ENCODE measurements at regions not wholly inside any gene's neighbourhood (a gene's known extent, or its start where the extent isn't known, plus 50 kb on each side); places are given as distances from the start of the nearest gene placed in this dataset.

DNA sequence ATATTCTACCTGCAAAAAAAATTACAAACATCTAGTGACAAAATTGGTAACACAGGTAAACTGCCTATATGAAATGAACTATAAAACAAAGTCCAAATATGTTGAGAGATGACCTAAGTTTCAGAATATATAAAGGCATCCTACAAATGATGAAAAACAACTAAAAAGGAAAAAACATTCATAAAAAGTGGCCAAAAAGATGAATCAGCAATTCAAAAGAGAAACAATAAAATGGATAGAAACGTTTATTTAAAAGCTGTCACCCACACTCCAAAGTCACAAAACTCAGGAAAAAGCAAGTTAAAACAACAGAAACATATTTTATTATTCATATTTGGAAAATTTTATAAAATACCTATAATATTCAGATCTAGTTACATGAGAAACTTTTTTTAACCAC is 106.5 kb upstream of the DCN start:
- H3K4me3 Mint-ChIP-seq, result no peak overlapping the region
- no peaks in the 10 kb centered on the region for H3K36me3 Mint-ChIP-seq (ENCODE audit: low read depth)
- H3K27me3 Mint-ChIP-seq, result no peaks in the 10 kb centered on the region
- H3K27ac Mint-ChIP-seq, result no peak overlapping the region
- no peaks in the 10 kb centered on the region for H3K9me3 Mint-ChIP-seq
- intact Hi-C loops (cut with micrococcal nuclease), result no loop called here
- no peaks in the 10 kb centered on the region for H3K4me1 Mint-ChIP-seq (ENCODE audit: low read depth)

DNA sequence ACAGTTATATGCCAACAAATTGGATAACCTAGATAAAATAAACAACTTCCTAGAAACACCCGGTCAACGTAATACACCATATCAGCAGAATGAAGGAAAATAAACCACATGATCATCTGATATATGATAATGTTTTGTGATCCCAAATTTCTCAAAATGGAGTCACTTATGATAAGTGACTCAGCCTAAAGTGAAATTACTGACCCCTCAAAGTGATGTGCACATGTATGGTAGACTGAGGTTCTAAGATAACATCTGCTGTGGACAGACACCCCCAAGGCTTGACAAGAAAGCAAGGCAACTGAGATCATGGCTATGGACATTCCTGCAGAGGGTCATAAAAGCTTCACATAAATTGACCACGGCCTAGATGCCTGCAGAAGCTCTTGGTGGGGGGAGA is 105.1 kb upstream of the DCN start:
- intact Hi-C loops (cut with micrococcal nuclease), result no loop called here
- H3K27me3 Mint-ChIP-seq, result no peaks in the 10 kb centered on the region
- H3K9me3 Mint-ChIP-seq, result no peaks in the 10 kb centered on the region
- H3K4me3 Mint-ChIP-seq, result no peak overlapping the region
- H3K4me1 Mint-ChIP-seq (ENCODE audit: low read depth), result no peaks in the 10 kb centered on the region
- H3K36me3 Mint-ChIP-seq (ENCODE audit: low read depth), result no peaks in the 10 kb centered on the region
- no peak overlapping the region for H3K27ac Mint-ChIP-seq

DNA sequence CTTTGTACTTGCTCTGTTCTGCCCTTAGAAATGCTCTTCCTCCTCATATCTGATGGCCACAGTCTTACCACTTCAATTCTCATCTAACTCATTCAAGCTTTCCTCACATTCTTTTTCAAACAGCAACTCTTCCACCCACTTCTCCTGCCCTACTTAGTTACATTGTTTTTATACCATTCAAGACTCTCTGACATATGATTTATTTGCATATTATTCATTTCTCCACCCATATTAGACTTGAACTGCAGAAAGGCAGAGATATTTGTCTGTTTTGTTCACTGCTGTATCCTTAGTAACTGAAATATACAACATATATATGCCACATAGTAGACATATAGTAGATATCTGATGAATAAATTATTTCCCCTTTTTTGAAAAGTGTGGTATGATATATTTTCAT is 95.5 kb upstream of the DCN start:
- no peaks in the 10 kb centered on the region for H3K27me3 Mint-ChIP-seq
- H3K4me1 Mint-ChIP-seq (ENCODE audit: low read depth), result no peaks in the 10 kb centered on the region

DNA sequence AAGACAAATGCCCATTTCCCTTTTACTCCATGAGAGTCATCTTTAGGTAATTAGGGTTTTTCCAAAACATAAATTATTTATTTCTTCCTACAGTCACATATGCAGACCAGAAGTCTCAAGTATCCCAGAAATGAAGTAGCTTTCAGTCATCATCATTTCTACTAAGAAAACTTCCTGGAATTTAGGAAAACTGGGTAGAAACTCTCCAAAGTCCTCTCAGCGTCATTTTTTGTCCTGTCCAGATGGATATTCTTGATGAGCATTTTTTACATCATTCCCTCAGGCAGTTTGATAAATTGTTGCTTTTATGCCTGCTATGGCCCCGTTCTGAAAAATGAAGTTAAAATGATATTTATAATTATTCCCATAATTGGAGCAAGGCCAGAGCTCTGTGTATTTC is 93.9 kb upstream of the DCN start:
- Mint-ChIP-seq H3K27ac (no peak overlapping the region), H3K27me3 (no peaks in the 10 kb centered on the region), H3K9me3 (no peaks in the 10 kb centered on the region), H3K4me1 (ENCODE audit: low read depth) (no peaks in the 10 kb centered on the region), H3K4me3 (no peak overlapping the region), H3K36me3 (ENCODE audit: low read depth) (no peaks in the 10 kb centered on the region)
- intact Hi-C loops (cut with micrococcal nuclease), result no loop called here

More for the DNA sequence above, 95.5 kb upstream of the DCN start:
- intact Hi-C loops (cut with micrococcal nuclease), result no loop called here
- Mint-ChIP-seq H3K9me3 (no peaks in the 10 kb centered on the region), H3K27ac (no peak overlapping the region), H3K36me3 (ENCODE audit: low read depth) (no peaks in the 10 kb centered on the region), H3K4me3 (no peak overlapping the region)

DNA sequence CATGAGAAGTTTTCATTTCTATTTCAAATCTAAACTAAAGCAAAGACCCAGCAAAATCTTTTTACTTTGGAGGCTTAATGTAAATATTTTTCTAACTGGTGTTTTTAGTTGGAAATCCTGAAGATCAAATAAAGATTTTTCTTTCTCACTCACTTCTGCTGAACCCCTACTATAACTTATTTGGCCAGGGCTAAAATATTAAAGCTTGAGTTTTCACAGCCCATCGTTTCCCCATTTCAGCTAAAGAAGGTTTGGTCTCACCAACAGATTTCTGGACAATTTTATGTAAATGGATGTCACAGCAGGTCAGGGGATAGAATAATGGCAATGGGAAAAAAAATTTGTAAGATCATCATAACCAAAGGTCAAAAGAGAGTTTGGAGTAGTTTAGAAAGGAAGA is 92.7 kb upstream of the DCN start:
- Mint-ChIP-seq H3K27me3 (no peaks in the 10 kb centered on the region), H3K36me3 (ENCODE audit: low read depth) (no peaks in the 10 kb centered on the region), H3K9me3 (no peaks in the 10 kb centered on the region), H3K4me3 (no peak overlapping the region), H3K4me1 (ENCODE audit: low read depth) (no peaks in the 10 kb centered on the region), H3K27ac (no peak overlapping the region)
- intact Hi-C loops (cut with micrococcal nuclease), result no loop called here

DNA sequence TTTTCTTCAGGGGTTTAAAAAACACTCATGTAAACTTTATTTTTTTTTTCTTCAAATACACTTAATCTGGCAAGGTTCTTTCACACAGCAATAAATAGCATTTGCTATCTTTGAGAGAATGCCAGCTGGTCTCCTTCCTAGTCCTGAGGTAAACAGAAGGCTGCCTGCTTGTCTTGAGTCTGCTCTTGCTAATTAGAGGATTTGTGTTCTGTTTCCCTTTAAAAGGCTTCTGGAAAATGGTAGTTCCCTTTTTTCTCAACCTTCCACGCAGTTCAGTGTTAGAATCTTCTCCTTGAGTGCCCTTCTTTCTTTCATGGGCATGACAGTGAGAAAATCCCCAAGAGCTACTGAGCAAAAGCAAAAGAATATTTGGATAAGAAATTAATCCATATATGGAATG is 92.3 kb upstream of the DCN start:
- Mint-ChIP-seq H3K27me3 (no peaks in the 10 kb centered on the region), H3K4me1 (ENCODE audit: low read depth) (no peaks in the 10 kb centered on the region), H3K27ac (no peak overlapping the region), H3K4me3 (no peak overlapping the region), H3K9me3 (no peaks in the 10 kb centered on the region), H3K36me3 (ENCODE audit: low read depth) (no peaks in the 10 kb centered on the region)
- intact Hi-C loops (cut with micrococcal nuclease), result no loop called here

DNA sequence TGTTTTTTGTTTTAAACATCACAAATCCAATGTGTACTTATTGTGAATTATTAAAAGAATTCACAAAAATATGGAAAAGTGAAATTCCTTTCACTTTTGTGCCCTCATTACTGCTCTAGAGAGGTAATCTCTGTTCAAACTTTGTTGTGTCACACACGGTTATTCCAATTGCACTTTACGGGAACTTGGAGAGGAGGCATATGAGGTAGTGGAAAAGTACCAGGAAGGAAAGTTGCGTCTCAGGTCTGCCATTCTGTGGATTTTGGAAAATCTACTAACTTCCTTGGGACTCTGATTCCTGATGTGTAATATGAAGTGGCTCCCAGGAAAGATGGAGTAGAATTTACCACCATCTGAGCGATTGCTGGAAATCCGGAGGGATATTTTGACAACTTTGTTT is 90.9 kb upstream of the DCN start:
- Mint-ChIP-seq H3K36me3 (ENCODE audit: low read depth) (no peaks in the 10 kb centered on the region), H3K27me3 (no peaks in the 10 kb centered on the region), H3K27ac (no peak overlapping the region), H3K4me3 (no peak overlapping the region), H3K9me3 (no peaks in the 10 kb centered on the region), H3K4me1 (ENCODE audit: low read depth) (no peaks in the 10 kb centered on the region)
- intact Hi-C loops (cut with micrococcal nuclease), result no loop called here

DNA sequence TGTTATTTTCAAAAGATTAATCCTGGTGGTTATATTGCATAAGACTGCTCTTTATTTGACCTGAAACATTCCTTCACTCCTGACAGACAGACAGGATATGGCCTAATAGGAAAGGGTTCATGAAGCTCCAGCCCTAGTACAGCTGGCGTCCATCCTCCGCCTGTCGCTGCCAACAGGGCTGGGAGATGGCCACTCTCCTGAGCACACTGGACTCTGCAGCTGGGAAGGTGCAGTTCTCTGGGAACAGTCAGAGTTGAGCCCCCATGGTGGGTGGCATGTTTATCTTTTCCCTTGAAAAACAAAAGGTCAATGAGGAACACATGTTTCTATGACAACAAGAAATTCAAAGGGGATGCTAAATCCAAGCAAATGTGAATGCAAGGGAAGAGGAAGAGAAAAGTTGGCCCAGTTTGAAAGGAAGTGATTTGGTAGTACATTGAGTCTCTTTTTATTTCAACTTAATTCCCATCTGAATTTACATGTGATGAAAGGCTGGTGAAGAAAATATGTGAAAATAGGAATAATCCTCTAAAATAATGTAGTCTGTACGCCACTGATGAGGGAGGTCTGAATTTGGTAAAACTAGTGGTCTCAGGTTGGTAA is 89.9 kb upstream of the DCN start:
- no peak overlapping the region for H3K27ac Mint-ChIP-seq
- intact Hi-C loops (cut with micrococcal nuclease), result no loop called here
- no peak overlapping the region for H3K4me3 Mint-ChIP-seq
- no peaks in the 10 kb centered on the region for H3K27me3 Mint-ChIP-seq
- no peaks in the 10 kb centered on the region for H3K36me3 Mint-ChIP-seq (ENCODE audit: low read depth)
- no peaks in the 10 kb centered on the region for H3K9me3 Mint-ChIP-seq
- H3K4me1 Mint-ChIP-seq (ENCODE audit: low read depth), result no peaks in the 10 kb centered on the region

DNA sequence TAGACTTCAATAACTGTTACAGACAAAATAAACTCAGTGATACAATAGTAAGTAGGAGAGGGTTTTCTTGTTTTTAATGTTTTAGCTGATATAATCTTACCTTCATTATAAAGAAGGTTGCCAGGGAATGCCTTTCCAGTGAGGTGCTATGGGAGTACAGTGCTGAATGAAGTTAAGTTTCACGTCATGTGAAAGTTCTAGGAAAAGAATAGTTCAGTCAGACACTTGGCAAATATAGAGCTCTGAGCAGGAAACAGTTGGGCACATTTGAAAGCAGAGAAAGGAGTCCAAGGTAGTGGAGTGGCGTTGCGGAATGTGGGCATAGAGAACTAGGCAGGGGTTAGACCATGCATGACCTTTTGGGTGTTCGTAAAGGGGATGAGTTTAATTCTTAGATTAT is 88.6 kb upstream of the DCN start:
- intact Hi-C loops (cut with micrococcal nuclease), result no loop called here
- H3K27ac Mint-ChIP-seq, result no peak overlapping the region
- H3K36me3 Mint-ChIP-seq (ENCODE audit: low read depth), result no peaks in the 10 kb centered on the region
- no peak overlapping the region for H3K4me3 Mint-ChIP-seq
- H3K4me1 Mint-ChIP-seq (ENCODE audit: low read depth), result no peaks in the 10 kb centered on the region
- no peaks in the 10 kb centered on the region for H3K9me3 Mint-ChIP-seq
- no peaks in the 10 kb centered on the region for H3K27me3 Mint-ChIP-seq

DNA sequence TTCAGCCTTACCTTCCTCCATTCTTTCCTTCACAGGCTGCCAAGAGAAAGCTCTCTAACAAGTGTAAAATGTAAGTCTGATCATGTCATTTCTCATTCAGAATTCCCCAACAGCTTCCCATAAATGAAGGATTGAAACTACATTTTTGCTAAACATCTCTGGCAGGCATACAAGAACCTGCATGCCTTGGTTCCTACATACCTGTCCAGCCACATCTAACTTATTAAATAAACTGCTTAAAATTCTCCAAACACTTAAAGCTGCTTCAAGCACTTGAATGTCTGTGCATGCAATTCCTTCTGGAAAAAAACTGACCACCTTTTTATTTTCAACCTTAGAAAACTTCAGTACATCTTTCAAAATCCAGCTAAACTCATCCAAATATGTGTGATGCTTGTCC is 84.4 kb upstream of the DCN start:
- no peak overlapping the region for H3K27ac Mint-ChIP-seq
- H3K27me3 Mint-ChIP-seq, result no peaks in the 10 kb centered on the region

DNA sequence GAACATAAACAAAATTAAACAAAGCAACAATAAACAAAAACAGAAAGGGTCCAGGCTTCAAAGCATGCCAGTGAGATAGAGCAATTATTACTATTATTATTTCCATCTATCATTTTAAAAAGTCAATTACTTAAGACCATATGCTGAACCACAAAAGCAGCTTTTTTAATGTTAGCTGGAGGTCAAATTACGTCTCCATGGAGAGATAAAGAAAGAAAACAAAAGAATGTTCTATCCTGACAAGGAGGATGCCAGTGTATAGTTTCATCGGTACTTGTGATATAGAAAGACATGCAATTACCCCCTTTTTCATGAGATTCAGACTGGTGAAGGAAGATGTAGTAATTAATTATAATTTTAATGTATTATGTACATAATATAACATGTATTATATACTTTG is 81.6 kb upstream of the DCN start:
- Mint-ChIP-seq H3K27ac (no peak overlapping the region), H3K27me3 (no peaks in the 10 kb centered on the region), H3K4me1 (ENCODE audit: low read depth) (no peaks in the 10 kb centered on the region), H3K9me3 (peaks cover 9% of the 10 kb centered on the region), H3K4me3 (no peak overlapping the region), H3K36me3 (ENCODE audit: low read depth) (no peaks in the 10 kb centered on the region)
- intact Hi-C loops (cut with micrococcal nuclease), result no loop called here

More for the DNA sequence above, 84.4 kb upstream of the DCN start:
- no peaks in the 10 kb centered on the region for H3K9me3 Mint-ChIP-seq
- H3K36me3 Mint-ChIP-seq (ENCODE audit: low read depth), result no peaks in the 10 kb centered on the region
- intact Hi-C loops (cut with micrococcal nuclease), result no loop called here
- H3K4me3 Mint-ChIP-seq, result no peak overlapping the region
- no peaks in the 10 kb centered on the region for H3K4me1 Mint-ChIP-seq (ENCODE audit: low read depth)

DNA sequence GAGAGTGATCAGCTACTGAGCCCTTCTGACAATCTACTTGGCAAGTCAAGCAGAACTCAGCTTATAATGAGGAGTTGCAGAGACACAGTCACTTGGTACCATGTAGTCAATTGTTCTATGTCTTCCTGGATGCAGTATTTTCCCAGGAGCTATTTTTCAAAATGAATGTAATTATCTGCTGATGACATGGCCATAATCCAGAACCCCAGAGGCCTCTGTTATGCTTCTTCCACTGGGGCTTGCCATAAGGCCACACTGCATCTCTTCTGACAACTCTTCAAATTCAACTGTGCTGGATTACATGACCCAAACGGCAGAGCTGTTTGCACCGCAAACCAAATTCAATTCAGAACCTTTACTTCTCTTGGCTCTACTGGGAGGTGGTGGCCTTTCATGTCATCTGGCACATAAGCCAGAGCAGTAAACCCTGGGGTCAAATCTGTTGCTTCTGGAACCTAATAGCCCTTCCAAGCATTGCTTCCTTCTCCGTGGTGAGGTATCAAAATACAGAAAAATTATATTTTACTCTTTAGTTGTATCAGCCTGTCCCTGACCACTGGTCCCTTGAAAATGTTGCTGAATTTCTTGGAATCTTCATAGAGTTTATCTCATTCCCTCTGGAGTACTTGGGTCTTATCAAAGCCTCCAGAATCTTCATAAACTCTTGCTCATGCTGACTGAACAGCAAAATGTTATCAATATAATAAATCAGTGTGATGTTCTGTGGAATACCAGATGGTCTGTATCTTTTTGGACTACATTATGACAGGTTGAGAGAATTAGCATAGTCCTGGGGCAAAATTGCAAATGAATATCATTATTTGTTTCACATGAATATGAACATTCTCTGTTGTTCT is 79.4 kb upstream of the DCN start:
- H3K27me3 Mint-ChIP-seq, result no peaks in the 10 kb centered on the region
- intact Hi-C loops (cut with micrococcal nuclease), result no loop called here
- H3K4me3 Mint-ChIP-seq, result no peak overlapping the region
- H3K4me1 Mint-ChIP-seq (ENCODE audit: low read depth), result no peaks in the 10 kb centered on the region
- H3K36me3 Mint-ChIP-seq (ENCODE audit: low read depth), result no peaks in the 10 kb centered on the region
- peaks cover 9% of the 10 kb centered on the region for H3K9me3 Mint-ChIP-seq
- no peak overlapping the region for H3K27ac Mint-ChIP-seq

DNA sequence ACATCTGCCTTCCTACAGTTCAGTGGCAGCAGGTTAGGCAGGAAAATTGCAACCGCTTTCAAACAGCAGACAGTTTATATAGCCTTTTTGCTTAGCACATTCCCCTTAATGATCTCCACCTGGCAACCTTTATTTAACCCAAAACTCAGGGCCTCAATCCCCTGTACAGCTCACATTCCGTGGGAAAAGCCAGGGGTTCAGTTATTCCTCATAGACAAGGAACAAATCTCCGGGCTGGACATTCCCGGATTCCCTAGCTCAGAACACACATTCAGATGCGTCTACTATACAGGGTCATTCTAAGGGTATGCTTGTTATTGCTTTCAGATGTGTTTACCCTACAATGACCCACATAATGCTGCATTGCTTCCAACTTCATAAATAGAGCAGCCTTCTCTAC is 73.8 kb upstream of the DCN start:
- Mint-ChIP-seq H3K36me3 (ENCODE audit: low read depth) (no peaks in the 10 kb centered on the region), H3K9me3 (peaks cover 9% of the 10 kb centered on the region), H3K4me1 (ENCODE audit: low read depth) (no peaks in the 10 kb centered on the region), H3K4me3 (no peak overlapping the region), H3K27me3 (no peaks in the 10 kb centered on the region), H3K27ac (no peak overlapping the region)
- intact Hi-C loops (cut with micrococcal nuclease), result no loop called here

DNA sequence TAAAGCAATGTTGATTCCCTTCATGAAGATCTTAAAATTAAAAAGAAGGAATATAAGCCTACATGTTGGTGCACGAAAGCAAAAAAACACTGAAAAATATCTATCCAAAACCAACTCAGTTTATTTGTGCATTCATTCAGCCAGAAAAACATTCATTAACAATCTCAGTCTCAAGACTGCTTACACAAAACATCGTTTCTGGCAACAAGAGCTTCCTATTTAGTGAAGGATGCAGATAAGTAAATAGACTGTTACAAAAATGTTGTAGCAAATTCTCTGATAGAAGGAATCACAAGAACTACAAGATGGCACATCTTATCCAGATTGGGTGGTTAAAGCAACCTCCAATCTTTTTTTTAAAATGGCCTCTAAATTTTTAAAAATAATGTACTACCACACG is 69.7 kb upstream of the DCN start:
- no peak overlapping the region for H3K27ac Mint-ChIP-seq
- H3K36me3 Mint-ChIP-seq (ENCODE audit: low read depth), result no peaks in the 10 kb centered on the region

DNA sequence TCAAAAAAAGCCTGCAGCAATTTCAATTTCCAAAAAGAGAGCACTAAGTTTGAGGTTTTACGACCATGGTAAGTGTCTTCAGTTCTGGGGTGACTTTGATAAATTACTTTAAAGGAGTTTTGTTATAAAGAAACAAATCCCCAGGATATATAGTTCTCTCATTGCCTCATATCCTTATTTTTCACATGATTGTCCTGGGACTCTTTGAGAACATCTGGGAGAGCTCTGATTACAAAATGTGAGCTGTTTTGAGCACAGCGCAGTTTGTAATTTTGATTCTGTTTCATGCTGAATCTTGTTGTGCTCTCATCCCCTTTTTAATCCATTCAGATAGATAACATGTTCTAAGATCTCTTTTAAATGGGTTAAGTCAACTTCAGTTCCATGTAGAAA is 67.7 kb upstream of the DCN start:
- H3K9me3 Mint-ChIP-seq, result no peaks in the 10 kb centered on the region
- no peaks in the 10 kb centered on the region for H3K36me3 Mint-ChIP-seq (ENCODE audit: low read depth)
- no peak overlapping the region for H3K4me3 Mint-ChIP-seq
- intact Hi-C loops (cut with micrococcal nuclease), result no loop called here
- no peaks in the 10 kb centered on the region for H3K27me3 Mint-ChIP-seq
- H3K27ac Mint-ChIP-seq, result no peak overlapping the region
- H3K4me1 Mint-ChIP-seq (ENCODE audit: low read depth), result no peaks in the 10 kb centered on the region

More for the DNA sequence above, 69.7 kb upstream of the DCN start:
- intact Hi-C loops (cut with micrococcal nuclease), result no loop called here
- Mint-ChIP-seq H3K27me3 (no peaks in the 10 kb centered on the region), H3K9me3 (no peaks in the 10 kb centered on the region), H3K4me3 (no peak overlapping the region), H3K4me1 (ENCODE audit: low read depth) (no peaks in the 10 kb centered on the region)
